HG02970 (cell line): ENCODE measurements at regions not wholly inside any gene's neighbourhood (a gene's known extent, or its start where the extent isn't known, plus 50 kb on each side); places are given as distances from the start of the nearest gene placed in this dataset.
"Not testable (repeated sequence)": the region's sequence is repeated elsewhere in the genome, so short reads cannot be mapped to it uniquely, and the experiment has no call there.

Source experiments
- ATAC-seq: cut with Tn5 transposase; IDR thresholded peaks from one replicate; pipeline ENCODE4 v1.9.1; 2021; ENCODE audit warnings: mild to moderate bottlenecking, moderate library complexity, moderate number of reproducible peaks; ENCODE audit not compliant: unreplicated experiment, low FRiP score

- ATAC-seq = no peak
Observed at GRCh38 chr13:94825507-94825906, 113.2 kb upstream of the SOX21 start.

DNA sequence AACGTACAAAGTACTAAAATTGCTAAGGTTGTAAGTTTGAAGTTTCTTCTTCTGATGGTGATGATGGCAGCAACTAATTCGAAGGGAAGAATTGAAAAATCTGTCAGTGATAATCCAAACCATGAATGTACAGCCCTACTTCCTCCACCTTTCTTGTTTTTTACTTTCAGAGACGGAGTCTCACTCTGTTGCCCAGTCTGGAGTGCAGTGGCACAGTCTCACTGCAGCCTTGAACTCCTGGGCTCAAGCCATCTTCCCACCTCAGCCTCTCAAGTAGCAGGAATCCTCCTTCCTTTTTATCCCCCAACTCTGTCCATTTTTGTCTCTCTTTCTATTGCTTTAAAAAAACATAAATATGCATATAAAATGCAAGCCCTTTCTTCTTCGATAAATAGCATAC, 112.3 kb upstream of the SOX21 start:
- ATAC-seq = no peak

DNA sequence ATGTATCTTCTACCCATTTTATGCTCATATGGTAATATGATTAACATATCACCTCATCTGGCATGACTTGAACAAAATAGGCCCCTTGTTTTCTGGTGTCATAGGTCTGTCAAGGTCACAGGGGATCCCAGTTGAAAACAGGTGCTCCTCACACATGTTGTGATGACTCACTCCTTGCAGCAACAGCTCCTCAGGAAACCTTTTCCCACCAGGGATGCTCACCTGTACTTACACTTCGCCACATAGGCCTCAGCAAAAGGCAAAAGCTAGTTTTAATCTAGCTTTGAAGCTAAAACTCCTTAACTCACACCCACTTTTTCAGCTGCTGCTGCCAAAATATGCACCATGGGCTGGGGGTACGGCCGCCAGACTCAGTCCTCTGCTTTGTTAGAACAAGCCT, 110.0 kb upstream of the SOX21 start:
- ATAC-seq = no peak

GRCh38 chr13:94816256-94816655, 103.9 kb upstream of the SOX21 start:
- no peak for ATAC-seq

DNA sequence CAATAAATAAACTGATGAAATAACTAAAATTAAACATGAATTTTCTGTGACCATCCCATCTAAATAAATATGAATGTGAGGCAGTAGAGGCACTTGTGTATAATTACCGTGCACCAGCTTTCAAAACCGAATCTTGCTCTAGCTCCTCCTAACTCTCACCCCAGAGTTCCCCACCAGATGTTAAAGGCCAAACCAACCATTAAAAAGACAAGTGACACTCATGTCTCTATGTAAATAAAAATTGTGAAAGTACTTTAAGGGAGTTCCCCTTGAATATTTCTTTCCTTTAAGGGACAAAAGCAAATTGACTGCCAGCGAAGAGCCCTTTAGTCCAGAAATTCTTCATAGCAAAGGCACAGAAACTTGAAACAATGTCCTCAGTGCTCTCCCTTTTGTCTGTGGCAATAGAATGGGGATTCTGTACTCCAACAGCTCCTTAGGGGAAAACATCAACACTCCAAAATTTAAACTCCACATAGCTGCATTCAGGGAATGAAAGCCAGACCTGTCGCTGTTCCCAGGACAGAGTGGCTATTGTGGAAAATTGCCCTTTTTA, 101.7 kb upstream of the SOX21 start:
- ATAC-seq = peak; percentile 93

DNA sequence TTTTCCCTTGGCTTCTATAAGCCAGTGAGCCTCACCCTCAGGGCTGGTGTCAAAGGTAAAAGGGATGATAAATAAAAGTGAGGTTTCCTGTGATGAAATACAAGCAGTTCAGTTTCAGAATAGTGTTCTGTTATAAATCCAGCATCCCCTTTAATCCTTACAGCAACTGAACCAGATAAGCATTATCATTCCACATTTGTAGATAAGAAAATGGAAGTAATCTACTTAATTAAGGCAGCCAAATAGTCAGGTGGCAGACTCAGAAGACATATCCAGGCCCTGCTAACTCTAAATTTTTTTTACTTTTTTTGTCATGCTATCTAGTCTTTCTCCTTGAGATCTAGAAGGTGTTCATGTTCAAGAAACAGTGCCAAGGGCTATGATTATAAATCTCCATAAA, 99.4 kb upstream of the SOX21 start:
- no peak for ATAC-seq

DNA sequence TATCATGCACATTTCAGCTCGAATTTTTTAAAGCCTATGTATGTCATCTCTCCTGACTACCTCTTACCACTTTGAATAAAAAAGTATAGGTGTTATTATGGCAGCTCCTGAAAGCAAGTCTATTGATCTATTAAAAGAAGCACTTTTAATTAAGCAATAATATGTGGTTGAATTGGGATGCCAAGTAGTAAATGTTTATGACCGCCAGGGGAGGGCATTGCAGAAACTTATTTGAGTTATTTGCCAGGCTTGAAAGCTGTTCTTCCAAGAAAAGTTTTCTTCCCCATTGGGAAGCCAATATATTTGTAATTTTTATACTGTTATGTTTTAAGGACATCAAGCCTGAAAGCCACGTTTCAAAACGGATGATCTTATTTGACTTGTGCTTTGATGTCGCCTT, 88.1 kb upstream of the SOX21 start:
- no peak for ATAC-seq

DNA sequence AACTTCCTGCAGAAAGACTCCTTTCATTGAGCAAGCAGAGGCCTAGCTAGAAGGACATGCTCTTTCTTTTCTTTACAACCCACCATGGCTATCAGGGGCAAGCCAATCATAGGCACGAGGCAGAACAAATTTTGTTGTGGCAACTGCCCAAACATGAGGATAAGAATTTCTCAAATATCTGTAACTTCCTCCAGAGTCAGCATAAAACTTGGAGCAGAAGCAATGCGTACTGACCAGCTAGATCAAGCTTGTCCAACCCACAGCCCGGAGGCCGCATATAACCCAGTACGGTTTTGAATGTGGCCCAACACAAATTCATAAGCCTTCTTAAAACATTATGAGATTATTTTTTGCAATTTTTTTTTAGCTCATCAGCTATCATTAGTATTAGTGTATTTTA, 87.0 kb upstream of the SOX21 start:
- ATAC-seq = no peak

GRCh38 chr13:94798738-94799137, 86.4 kb upstream of the SOX21 start:
- no peak for ATAC-seq

- no peak for ATAC-seq
Observed at GRCh38 chr13:94795292-94795691, 82.9 kb upstream of the SOX21 start.

DNA sequence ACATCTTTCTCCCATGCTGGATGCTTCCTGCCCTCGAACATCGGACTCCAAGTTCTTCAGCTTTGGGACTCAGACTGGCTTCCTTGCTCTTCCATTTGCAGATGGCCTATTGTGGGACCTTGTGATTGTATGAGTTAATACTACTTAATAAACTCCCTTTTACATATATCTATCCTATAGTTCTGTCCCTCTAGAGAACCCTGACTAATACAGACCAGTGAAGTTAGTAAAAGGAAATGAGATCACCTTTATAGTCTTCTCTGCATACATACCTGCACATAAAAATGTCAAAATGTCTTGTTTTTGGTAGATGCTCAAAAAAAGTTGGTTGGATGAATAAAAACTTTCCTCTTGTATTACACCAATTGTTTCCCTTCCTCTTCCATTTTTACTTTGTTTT, 73.9 kb upstream of the SOX21 start:
- not testable (repeated sequence) for ATAC-seq

- ATAC-seq = no peak
Observed at GRCh38 chr13:94784066-94784465, 71.7 kb upstream of the SOX21 start.

DNA sequence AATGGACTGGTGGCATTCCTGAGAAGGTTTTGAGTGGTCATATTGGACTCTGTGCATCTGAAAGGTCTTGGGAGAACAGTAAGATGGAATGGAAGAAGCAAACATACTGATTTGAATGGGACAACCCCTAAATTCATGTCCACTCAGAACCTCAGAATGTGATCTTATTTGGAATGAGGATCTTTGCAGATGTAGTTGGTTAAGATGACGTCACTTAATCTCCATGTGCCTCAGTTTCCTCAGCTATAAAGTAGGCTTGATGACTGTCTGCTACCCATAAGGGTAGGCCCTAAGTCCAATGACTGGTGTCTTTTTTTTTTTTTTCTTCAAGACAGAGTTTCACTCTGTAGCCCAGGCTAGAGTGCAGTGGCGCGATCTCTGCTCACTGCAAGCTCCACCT, 71.1 kb upstream of the SOX21 start:
- no peak for ATAC-seq

GRCh38 chr13:94780421-94780820, 68.1 kb upstream of the SOX21 start:
- ATAC-seq = no peak

- ATAC-seq = no peak
Observed at GRCh38 chr13:94778986-94779385, 66.6 kb upstream of the SOX21 start.

DNA sequence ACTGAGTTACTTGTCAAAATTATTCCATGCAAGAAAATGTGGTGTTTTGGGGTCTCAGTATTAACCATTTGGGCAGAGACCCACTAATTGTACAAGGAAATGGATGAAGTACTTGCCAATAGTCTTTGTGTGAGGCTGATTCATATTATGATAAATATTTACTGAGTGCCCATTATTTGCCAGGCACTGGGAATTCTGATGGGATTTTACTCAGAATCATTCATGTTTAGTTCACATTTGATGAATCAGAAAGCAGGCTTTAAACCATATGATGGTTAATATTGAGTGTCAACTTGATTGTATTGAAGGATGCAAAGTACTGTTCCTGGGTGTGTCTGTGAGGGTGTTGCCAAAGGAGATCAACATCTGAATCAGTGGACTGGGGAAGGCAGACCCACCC, 66.2 kb upstream of the SOX21 start:
- ATAC-seq = no peak

GRCh38 chr13:94776956-94777355, 64.6 kb upstream of the SOX21 start:
- ATAC-seq = no peak

DNA sequence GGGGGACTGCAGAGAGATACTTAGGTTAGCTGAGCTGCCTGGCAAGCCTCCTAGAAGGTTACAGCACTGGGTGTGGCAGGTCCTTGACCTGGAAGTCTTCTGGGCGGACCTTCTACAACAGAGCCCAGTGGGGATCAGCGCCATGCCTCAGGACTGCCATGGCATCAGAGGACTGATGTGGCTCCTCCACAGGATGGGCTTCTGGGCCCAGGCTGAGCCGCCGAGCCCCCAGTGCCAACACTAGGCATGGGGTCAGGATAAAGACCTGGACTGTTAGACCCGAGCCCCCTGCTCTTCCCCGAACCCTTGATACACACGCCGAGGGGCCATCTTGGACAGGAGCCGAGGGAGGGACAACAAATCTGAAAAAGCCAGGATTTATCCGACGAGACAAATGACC, 64.0 kb upstream of the SOX21 start:
- ATAC-seq = no peak

DNA sequence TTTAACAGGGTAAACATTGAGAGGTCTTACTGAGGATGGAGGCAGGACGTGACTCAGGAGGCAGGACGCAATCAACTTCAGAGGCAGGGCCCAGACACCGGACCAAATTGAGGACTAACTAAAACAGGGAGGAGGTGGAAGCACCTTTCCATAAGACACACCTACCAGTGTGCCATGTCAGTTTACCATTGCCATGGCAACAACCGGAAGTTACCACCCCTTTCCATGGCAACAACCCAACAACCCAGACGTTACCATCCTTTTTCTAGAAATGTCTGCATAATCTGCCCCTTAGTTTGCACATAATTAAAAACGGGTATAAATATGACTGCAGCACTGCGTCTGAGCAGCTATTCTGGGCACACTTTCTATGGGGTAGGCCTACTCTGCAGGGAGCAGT, 53.5 kb upstream of the SOX21 start:
- no peak for ATAC-seq

DNA sequence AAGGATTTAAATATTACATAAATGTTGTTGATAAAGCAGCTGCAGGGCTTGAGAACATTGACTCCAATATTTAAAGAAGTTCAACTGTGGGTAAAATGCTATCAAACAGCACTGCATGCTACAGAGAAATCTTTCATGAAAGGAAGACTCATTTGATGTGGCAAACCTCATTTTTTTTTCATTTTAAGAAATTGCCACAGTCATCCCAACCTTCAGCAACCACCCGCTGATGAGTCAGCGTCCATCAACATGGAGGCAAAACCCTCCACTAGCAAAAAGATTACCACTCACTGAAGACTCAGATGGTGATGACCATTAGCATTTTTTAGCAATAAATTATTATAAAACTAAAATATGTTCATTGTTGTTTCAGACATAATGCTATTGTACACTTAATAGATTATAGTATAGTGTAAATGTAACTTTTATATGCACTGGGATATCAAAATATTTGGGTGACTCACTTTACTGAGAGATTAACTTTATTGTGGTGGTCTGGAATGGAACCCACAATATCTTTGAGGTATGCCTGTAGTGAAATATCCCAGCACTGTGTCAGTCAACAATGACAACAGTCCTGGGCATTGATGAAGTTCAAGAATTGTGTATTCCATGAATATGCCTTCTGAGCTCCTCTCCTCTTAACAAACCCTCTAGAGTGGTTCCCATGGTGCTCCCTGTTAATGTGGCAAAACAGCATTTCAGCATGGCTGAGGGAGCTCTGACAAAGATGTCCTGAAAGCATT, 52.4 kb upstream of the SOX21 start:
- ATAC-seq = no peak
